ENCODE measurements at regions not wholly inside any gene's neighbourhood (a gene's known extent, or its start where the extent isn't known, plus 50 kb on each side); places are given as distances from the start of the nearest gene placed in this dataset.

DNA sequence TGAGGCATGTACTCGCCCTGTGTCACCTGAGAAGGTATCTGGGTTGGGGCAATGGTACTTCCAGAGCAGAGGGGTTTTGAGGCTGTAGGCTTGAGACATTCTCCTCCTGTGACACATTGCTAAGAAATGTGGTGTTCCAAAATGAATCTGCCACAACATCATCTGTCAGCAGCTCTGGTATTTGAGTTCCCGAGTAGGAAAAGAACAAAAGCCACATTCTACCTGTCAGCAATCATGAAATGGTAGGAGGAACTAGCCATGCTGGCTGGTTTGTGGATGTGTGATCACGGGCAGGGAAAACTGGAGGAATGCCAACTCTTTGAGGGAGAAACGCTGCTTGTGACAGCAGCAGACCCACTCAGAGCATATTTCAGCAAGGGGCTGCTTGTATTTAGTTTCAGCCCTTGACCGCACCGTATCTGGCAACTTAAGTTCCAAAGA, 579.4 kb upstream of the TBL1XR1 start:
- Mint-ChIP-seq H3K36me3 (ENCODE audit: low read depth) (peaks cover 4% of the 10 kb centered on the region), H3K9me3 (ENCODE audit: low read depth) (peaks cover 3% of the 10 kb centered on the region), H3K4me1 (ENCODE audit: low read depth) (peaks cover 71% of the 10 kb centered on the region), H3K27ac (ENCODE audit: unreplicated experiment) (peak overlapping the region; percentile 52), H3K27me3 (ENCODE audit: low read depth) (no peaks in the 10 kb centered on the region), H3K4me3 (ENCODE audit: unreplicated experiment) (no peak overlapping the region)
- no peak for DNase-seq (ENCODE audit: low spot score)
- TF ChIP-seq, protein P1, sequence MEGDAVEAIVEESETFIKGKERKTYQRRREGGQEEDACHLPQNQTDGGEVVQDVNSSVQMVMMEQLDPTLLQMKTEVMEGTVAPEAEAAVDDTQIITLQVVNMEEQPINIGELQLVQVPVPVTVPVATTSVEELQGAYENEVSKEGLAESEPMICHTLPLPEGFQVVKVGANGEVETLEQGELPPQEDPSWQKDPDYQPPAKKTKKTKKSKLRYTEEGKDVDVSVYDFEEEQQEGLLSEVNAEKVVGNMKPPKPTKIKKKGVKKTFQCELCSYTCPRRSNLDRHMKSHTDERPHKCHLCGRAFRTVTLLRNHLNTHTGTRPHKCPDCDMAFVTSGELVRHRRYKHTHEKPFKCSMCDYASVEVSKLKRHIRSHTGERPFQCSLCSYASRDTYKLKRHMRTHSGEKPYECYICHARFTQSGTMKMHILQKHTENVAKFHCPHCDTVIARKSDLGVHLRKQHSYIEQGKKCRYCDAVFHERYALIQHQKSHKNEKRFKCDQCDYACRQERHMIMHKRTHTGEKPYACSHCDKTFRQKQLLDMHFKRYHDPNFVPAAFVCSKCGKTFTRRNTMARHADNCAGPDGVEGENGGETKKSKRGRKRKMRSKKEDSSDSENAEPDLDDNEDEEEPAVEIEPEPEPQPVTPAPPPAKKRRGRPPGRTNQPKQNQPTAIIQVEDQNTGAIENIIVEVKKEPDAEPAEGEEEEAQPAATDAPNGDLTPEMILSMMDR (IDR thresholded peaks at IDR 0.05) = no peak

GRCh38 chr3:177777699-177778098, 580.4 kb upstream of the TBL1XR1 start:
- DNase-seq (ENCODE audit: low spot score) = no peak
- peaks cover 4% of the 10 kb centered on the region for H3K36me3 Mint-ChIP-seq (ENCODE audit: low read depth)
- H3K27ac Mint-ChIP-seq (ENCODE audit: unreplicated experiment) = peak overlapping the region; percentile 13
- H3K9me3 Mint-ChIP-seq (ENCODE audit: low read depth) = no peaks in the 10 kb centered on the region
- TF ChIP-seq, protein P1 (IDR thresholded peaks at IDR 0.05) = peak; percentile 70
- H3K4me3 Mint-ChIP-seq (ENCODE audit: unreplicated experiment) = no peak overlapping the region
- H3K4me1 Mint-ChIP-seq (ENCODE audit: low read depth) = peaks cover 72% of the 10 kb centered on the region
- no peaks in the 10 kb centered on the region for H3K27me3 Mint-ChIP-seq (ENCODE audit: low read depth)

- Mint-ChIP-seq H3K27me3 (ENCODE audit: low read depth) (no peaks in the 10 kb centered on the region), H3K27ac (ENCODE audit: unreplicated experiment) (no peak overlapping the region), H3K36me3 (ENCODE audit: low read depth) (peaks cover 4% of the 10 kb centered on the region)
Observed at GRCh38 chr3:177778633-177779032, 581.4 kb upstream of the TBL1XR1 start.

DNA sequence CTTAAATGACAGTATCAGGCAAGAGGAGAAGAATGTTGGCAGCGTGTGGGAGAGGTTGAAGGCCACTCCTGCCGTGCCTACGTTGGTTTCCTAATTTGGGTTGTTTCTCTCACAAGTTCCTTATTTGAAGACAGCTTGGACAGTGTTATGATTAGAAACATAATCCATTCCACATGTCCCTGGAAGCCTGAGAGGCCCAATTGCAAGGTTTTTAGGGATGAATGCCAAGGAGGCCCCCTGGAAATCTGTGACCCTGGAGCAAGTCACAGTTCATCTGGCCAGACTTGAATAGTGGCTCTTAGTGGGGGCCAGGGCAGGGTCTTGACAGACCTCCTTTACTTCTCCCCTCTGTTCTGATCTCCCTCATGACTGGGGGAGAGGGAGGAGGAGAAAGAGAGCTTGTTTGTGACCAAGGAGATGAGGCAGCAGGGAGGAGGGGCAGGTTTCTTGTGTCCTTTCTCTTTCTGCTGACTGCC, 584.4 kb upstream of the TBL1XR1 start:
- Mint-ChIP-seq H3K36me3 (ENCODE audit: low read depth) (peaks cover 6% of the 10 kb centered on the region), H3K27ac (ENCODE audit: unreplicated experiment) (peak overlapping the region; percentile 88), H3K27me3 (ENCODE audit: low read depth) (no peaks in the 10 kb centered on the region), H3K9me3 (ENCODE audit: low read depth) (peaks cover 7% of the 10 kb centered on the region), H3K4me1 (ENCODE audit: low read depth) (peaks cover 65% of the 10 kb centered on the region), H3K4me3 (ENCODE audit: unreplicated experiment) (no peak overlapping the region)
- DNase-seq (ENCODE audit: low spot score) = no peak
- TF ChIP-seq, protein P1 (IDR thresholded peaks at IDR 0.05) = no peak

More at GRCh38 chr3:177778633-177779032, 581.4 kb upstream of the TBL1XR1 start:
- Mint-ChIP-seq H3K4me1 (ENCODE audit: low read depth) (peaks cover 71% of the 10 kb centered on the region), H3K4me3 (ENCODE audit: unreplicated experiment) (no peak overlapping the region), H3K9me3 (ENCODE audit: low read depth) (no peaks in the 10 kb centered on the region)
- DNase-seq (ENCODE audit: low spot score) = no peak
- TF ChIP-seq, protein P1 (IDR thresholded peaks at IDR 0.05) = no peak

GRCh38 chr3:177783338-177783737, 586.1 kb upstream of the TBL1XR1 start:
- H3K4me1 Mint-ChIP-seq (ENCODE audit: low read depth) = peaks cover 49% of the 10 kb centered on the region
- no peaks in the 10 kb centered on the region for H3K27me3 Mint-ChIP-seq (ENCODE audit: low read depth)
- peak overlapping the region; percentile 59 for H3K27ac Mint-ChIP-seq (ENCODE audit: unreplicated experiment)
- peaks cover 6% of the 10 kb centered on the region for H3K36me3 Mint-ChIP-seq (ENCODE audit: low read depth)
- no peak overlapping the region for H3K4me3 Mint-ChIP-seq (ENCODE audit: unreplicated experiment)
- peaks cover 7% of the 10 kb centered on the region for H3K9me3 Mint-ChIP-seq (ENCODE audit: low read depth)
- DNase-seq (ENCODE audit: low spot score) = no peak
- TF ChIP-seq, protein P1 (IDR thresholded peaks at IDR 0.05) = no peak

Data from chondrocyte (in vitro differentiated cells).